Prostate gland (tissue), 2 donors: ENCODE measurements at regions not wholly inside any gene's neighbourhood (a gene's known extent, or its start where the extent isn't known, plus 50 kb on each side); places are given as distances from the start of the nearest gene placed in this dataset.

Experiments used
- DNase-seq: peaks from one replicate; pipeline ENCODE4 v3.0.0-alpha.2; 2019; ENCODE audit warnings: low spot score
- H3K27ac ChIP-seq, 2 donors: fragments of 200-600 bp; sonication (generic); 2 replicates each; pipeline ENCODE4 v1.5.1; 2017 to 2019
- H3K27me3 ChIP-seq: fragments of 200-600 bp; sonication (generic); replicated peaks from 2 replicates; pipeline ENCODE4 v1.5.1; 2019; ENCODE audit not compliant: insufficient read depth
- H3K36me3 ChIP-seq, 2 donors: fragments of 200-600 bp; sonication (generic); 1 replicate in 1 of 2; 2 replicates in 1 of 2; pipeline versions ENCODE4 v1.5.1 to v1.8.1; 2017 to 2019
- H3K4me1 ChIP-seq: fragments of 200-600 bp; sonication (generic); replicated peaks from 2 replicates; pipeline ENCODE4 v1.5.1; 2019
- H3K4me3 ChIP-seq, 2 donors: fragments of 200-600 bp; sonication (generic); 2 replicates each; pipeline ENCODE4 v1.5.1; 2017 to 2019
- H3K9me3 ChIP-seq: fragments of 200-600 bp; sonication (generic); 2 replicates; pipeline ENCODE4 v1.5.1; 2017
- CTCF ChIP-seq, 4 experiments: fragments of 200-600 bp in 2 of 4; fragments of 450-650 bp in 2 of 4; sonication (generic) in 2 of 4; IDR thresholded peaks; 1 replicate in 3 of 4; 2 replicates in 1 of 4; pipeline ENCODE4 v1.5.1; 2016 to 2019; ENCODE audit warnings: antibody characterized with exemption in 4 of 4, mild to moderate bottlenecking in 2 of 4, moderate library complexity in 2 of 4
- POLR2A ChIP-seq: fragments of 450-650 bp; IDR thresholded peaks from one replicate; pipeline ENCODE4 v1.6.1; 2016; ENCODE audit warnings: antibody characterized with exemption, mild to moderate bottlenecking
- POLR2AphosphoS5 ChIP-seq: sonication (generic); formaldehyde crosslinking; IDR thresholded peaks from one replicate; pipeline ENCODE4 v1.6.1; 2017; ENCODE audit warnings: antibody characterized with exemption
- WGBS: methylation state at CpG from one replicate; pipeline ENCODE4 v1.1.5; 2018; 5-methylcytosine and 5-hydroxymethylcytosine counted together
- intact Hi-C: fragments of 100-400 bp; cut with DNase I; formaldehyde crosslinking; loops from one replicate; pipeline ENCODE4 v1.14.2; 2022

DNA sequence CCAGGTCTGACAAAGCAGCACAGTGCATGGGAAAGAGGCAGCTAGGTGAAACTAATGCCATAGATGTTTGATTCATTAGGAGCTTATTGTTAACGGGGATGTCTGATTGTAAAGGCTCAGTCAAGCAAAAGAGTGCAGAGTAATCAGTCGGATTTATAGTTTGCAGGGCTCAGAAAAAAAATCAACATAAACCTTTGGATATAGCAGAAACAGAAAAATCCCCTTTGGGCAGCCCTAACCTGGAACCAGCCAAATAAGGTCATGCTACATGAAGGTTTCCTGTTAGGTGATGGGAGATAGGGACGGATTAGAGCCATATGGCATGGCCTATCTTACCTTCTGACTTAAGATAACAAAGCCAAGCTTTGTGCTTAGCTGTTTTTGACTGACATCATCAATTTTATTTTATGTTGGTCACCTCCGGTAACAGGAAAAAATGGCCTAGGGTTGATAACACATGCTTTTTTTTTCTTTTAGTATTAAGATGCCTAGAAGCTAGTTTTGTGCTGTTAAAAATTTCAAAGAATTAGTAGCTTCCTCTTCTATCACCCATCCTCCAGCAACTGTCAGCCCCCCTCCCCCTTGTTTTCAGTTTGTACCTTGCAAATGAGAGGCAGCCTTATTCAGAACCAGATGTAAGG is 60.7 kb upstream of the ZEB2 start:
- TF ChIP-seq POLR2AphosphoS5 (no peak), POLR2A (no peak), CTCF (IDR thresholded peaks at IDR 0.05) (no peak)
- no peaks in the 10 kb centered on the region for H3K9me3 ChIP-seq
- 64% methylated on average over 4 of the region's 4 CpGs for WGBS
- H3K27me3 ChIP-seq = no peaks in the 10 kb centered on the region
- no peak overlapping the region for H3K27ac ChIP-seq
- intact Hi-C loops = no loop called here
- no peak overlapping the region for H3K4me3 ChIP-seq
- no peaks in the 10 kb centered on the region for H3K4me1 ChIP-seq
- no peak for DNase-seq
- no peaks in the 10 kb centered on the region for H3K36me3 ChIP-seq

- TF ChIP-seq POLR2AphosphoS5 = no peak
- TF ChIP-seq POLR2A = no peak
- no peak for TF ChIP-seq CTCF (IDR thresholded peaks at IDR 0.05)
- intact Hi-C loops = no loop called here
- Histone ChIP-seq H3K27ac (no peak overlapping the region), H3K4me3 (no peak overlapping the region), H3K36me3 (no peaks in the 10 kb centered on the region), H3K4me1 (no peaks in the 10 kb centered on the region), H3K27me3 (no peaks in the 10 kb centered on the region), H3K9me3 (no peaks in the 10 kb centered on the region)
- no peak for DNase-seq
- 89% methylated on average over 4 of the region's 4 CpGs for WGBS
These were observed 59.6 kb upstream of the ZEB2 start for GRCh38 chr2:144579556-144579955.

DNA sequence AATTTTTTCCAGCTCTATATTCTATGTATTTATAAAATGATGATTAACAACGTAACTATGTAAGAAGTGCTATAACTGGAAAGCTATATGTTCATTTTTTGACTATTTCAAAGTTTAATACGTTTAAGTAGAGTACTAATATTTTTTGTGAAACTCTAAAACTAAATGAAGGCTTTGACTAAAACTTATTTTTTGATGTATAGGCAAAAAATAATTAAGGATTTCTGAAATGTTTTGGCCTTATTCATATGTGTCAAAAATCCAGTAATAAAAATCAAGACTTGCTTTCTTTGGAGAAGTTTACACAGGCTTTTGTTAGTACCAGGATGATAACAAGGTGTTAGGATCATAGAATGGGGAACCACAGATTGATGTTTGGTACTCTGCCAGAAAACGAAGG is 58.2 kb upstream of the ZEB2 start:
- TF ChIP-seq POLR2A (no peak), CTCF (IDR thresholded peaks at IDR 0.05) (no peak), POLR2AphosphoS5 (no peak)
- no peaks in the 10 kb centered on the region for H3K4me1 ChIP-seq
- no peak overlapping the region for H3K4me3 ChIP-seq
- H3K27ac ChIP-seq = no peak overlapping the region
- no peaks in the 10 kb centered on the region for H3K27me3 ChIP-seq
- no peak for DNase-seq
- H3K36me3 ChIP-seq = no peaks in the 10 kb centered on the region
- intact Hi-C loops = no loop called here
- WGBS = 75% methylated on average over 3 of the region's 3 CpGs
- H3K9me3 ChIP-seq = no peaks in the 10 kb centered on the region

DNA sequence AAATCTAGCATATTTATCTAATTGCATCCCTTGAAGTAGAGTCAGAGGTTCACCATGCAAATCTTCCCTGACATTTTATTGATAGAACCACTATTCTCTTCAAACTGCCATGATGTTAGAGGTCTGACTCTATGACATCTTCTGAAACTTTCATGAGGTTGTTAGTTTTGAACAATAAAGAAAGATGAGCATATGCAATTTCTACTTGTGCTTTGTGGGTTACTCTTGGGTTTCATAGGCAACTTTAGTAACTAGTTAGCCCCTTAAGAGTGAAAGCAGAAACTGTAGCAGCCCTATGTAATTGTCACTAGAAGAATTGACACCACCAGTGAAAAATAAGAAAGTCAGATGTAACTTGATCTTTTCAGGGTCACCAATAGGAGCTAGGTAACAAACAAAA is 53.1 kb upstream of the ZEB2 start:
- no peak overlapping the region for H3K4me3 ChIP-seq
- H3K27ac ChIP-seq = no peak overlapping the region
- no peaks in the 10 kb centered on the region for H3K4me1 ChIP-seq
- no peaks in the 10 kb centered on the region for H3K27me3 ChIP-seq
- TF ChIP-seq POLR2A (no peak), POLR2AphosphoS5 (no peak), CTCF (IDR thresholded peaks at IDR 0.05) (no peak)
- no peak for DNase-seq
- H3K9me3 ChIP-seq = no peaks in the 10 kb centered on the region
- no peaks in the 10 kb centered on the region for H3K36me3 ChIP-seq
- intact Hi-C loops = no loop called here

- DNase-seq = no peak
- Histone ChIP-seq H3K4me3 (no peak overlapping the region), H3K27me3 (no peaks in the 10 kb centered on the region), H3K9me3 (no peaks in the 10 kb centered on the region), H3K4me1 (no peaks in the 10 kb centered on the region), H3K36me3 (no peaks in the 10 kb centered on the region), H3K27ac (no peak overlapping the region)
- TF ChIP-seq POLR2AphosphoS5 (no peak), POLR2A (no peak), CTCF (IDR thresholded peaks at IDR 0.05) (no peak)
- 91% methylated on average over 1 of the region's 1 CpG for WGBS
- intact Hi-C loops = no loop called here
These were observed 51.9 kb upstream of the ZEB2 start for GRCh38 chr2:144571770-144572169.
